HepG2 (cell line): ENCODE measurements at regions not wholly inside any gene's neighbourhood (a gene's known extent, or its start where the extent isn't known, plus 50 kb on each side); places are given as distances from the start of the nearest gene placed in this dataset.

Experiments used
- GMEB1 ChIP-seq: sonication (generic); formaldehyde crosslinking; IDR thresholded peaks from 2 replicates; pipeline ENCODE4 v1.5.1; 2020; ENCODE audit warnings: missing genetic modification reagents, mild to moderate bottlenecking, borderline replicate concordance
- GMEB2 ChIP-seq: IDR thresholded peaks from 2 replicates; pipeline ENCODE4 v1.6.1; 2016; ENCODE audit warnings: missing biosample characterization, missing genetic modification reagents, low read depth
- HBP1 ChIP-seq: IDR thresholded peaks from 2 replicates; pipeline ENCODE4 v1.6.1; 2016; ENCODE audit warnings: low read depth, control low read depth
- JUND ChIP-seq: sonication (generic); formaldehyde crosslinking; IDR thresholded peaks from 2 replicates; pipeline ENCODE4 v1.8.0; 2022; ENCODE audit warnings: mild to moderate bottlenecking, missing genetic modification reagents
- KAT8 ChIP-seq: IDR thresholded peaks from 2 replicates; pipeline ENCODE4 v1.6.1; 2016; ENCODE audit warnings: missing genetic modification reagents, missing compliant biosample characterization
- POGK ChIP-seq: sonication (generic); formaldehyde crosslinking; conservative IDR thresholded peaks from 2 replicates; pipeline ENCODE4 v1.8.0; 2022; ENCODE audit warnings: mild to moderate bottlenecking, moderate library complexity, missing genetic modification reagents
- USF2 ChIP-seq, 2 experiments: sonication (generic) in 1 of 2; formaldehyde crosslinking in 1 of 2; IDR thresholded peaks; 2 replicates each; pipeline versions ENCODE4 v1.5.1 to v1.6.1; 2011 to 2020; ENCODE audit warnings: borderline replicate concordance in 1 of 2, low read depth in 1 of 2, low read length in 1 of 2, mild to moderate bottlenecking in 1 of 2, missing genetic modification reagents in 1 of 2, moderate library complexity in 1 of 2
- ZFP62 ChIP-seq: sonication (generic); formaldehyde crosslinking; IDR thresholded peaks from 2 replicates; pipeline ENCODE4 v1.4.0; 2020; ENCODE audit warnings: missing genetic modification reagents
- ZNF280D ChIP-seq: sonication (generic); formaldehyde crosslinking; IDR thresholded peaks from 2 replicates; pipeline ENCODE4 v1.5.1; 2020; ENCODE audit warnings: mild to moderate bottlenecking, missing genetic modification reagents
- ZNF687 ChIP-seq: sonication (generic); formaldehyde crosslinking; IDR thresholded peaks from 2 replicates; pipeline ENCODE4 v1.5.1; 2020; ENCODE audit warnings: mild to moderate bottlenecking, missing genetic modification reagents, moderate library complexity
- ZNF878 ChIP-seq: sonication (generic); formaldehyde crosslinking; IDR thresholded peaks from 2 replicates; pipeline ENCODE4 v1.8.1; 2023; ENCODE audit warnings: mild to moderate bottlenecking, missing genetic modification reagents, moderate library complexity

GRCh38 chr5:15008476-15008875 lies 136.9 kb upstream of the ANKH start (continued):
- TF ChIP-seq HBP1 (CRISPR knock-in tag) (peak; percentile 84; the same call in 1 of the 2 replicates), ZNF687 (peak; percentile 86), ZFP62 (no peak), ZNF280D (CRISPR knock-in tag) (peak; percentile 82; the same call in 1 of the 2 replicates), JUND (CRISPR knock-in tag) (peak; percentile 95), ZNF878 (0 out of 2 replicates have a peak, but pooled peaks have one; percentile 43), GMEB1 (no peak; the same call in 1 of the 2 replicates), KAT8 (peak; percentile 40; the same call in 1 of the 2 replicates), USF2 (IDR thresholded peaks at IDR 0.05; ENCODE audit: low read depth, low read length) (no peak), USF2 (CRISPR knock-in tag; IDR thresholded peaks at IDR 0.05; ENCODE audit: borderline replicate concordance) (no peak), GMEB2 (CRISPR knock-in tag) (no peak), POGK (CRISPR knock-in tag) (peak; percentile 52; the same call in 1 of the 2 replicates)
